SK-N-SH (cell line): ENCODE measurements at regions not wholly inside any gene's neighbourhood (a gene's known extent, or its start where the extent isn't known, plus 50 kb on each side); places are given as distances from the start of the nearest gene placed in this dataset.

Experiments
- CTCF ChIA-PET: fragments of 300-600, 350-600 bp; formaldehyde crosslinking; extraction: SDS; loops from one replicate; lab custom pipeline; 2021; lab: Yijun Ruan, JAX
- POLR2A ChIA-PET: fragments of 350-600 bp; sonication (Branson Sonifier 250); formaldehyde crosslinking; extraction: SDS; loops from one replicate; lab custom pipeline; 2020; ENCODE audit warnings: antibody characterized with exemption, inconsistent platforms; lab: Yijun Ruan, JAX
- DNase-seq: peaks from one replicate; pipeline ENCODE4 v3.0.0; 2012
- H2AFZ ChIP-seq: fragments of 200-600 bp; sonication (generic); 2 replicates; pipeline ENCODE4 v1.8.1; 2016; ENCODE audit warnings: antibody characterized with exemption, mild to moderate bottlenecking, low read depth
- H3F3A ChIP-seq: fragments of 200-600 bp; sonication (generic); replicated peaks from 2 replicates; pipeline ENCODE3; 2016; ENCODE audit warnings: antibody characterized with exemption, mild to moderate bottlenecking; ENCODE audit not compliant: insufficient read depth
- H3K27ac ChIP-seq, 2 experiments: fragments of 200-500 bp in 1 of 2; fragments of 200-600 bp in 1 of 2; sonication (Bioruptor generic) in 1 of 2; sonication (generic), shearing (Covaris generic) in 1 of 2; 2 replicates each; pipeline versions ENCODE4 v1.5.1 to v1.6.1; 2014 to 2016; ENCODE audit warnings: low read depth in 2 of 2, inconsistent platforms in 1 of 2, low read length in 1 of 2, mild to moderate bottlenecking in 1 of 2, mixed read lengths in 1 of 2
- H3K27me3 ChIP-seq: fragments of 200-600 bp; sonication (generic), shearing (Covaris generic); 2 replicates; pipeline ENCODE4 v1.6.1; 2016; ENCODE audit warnings: mixed run types; ENCODE audit not compliant: insufficient read depth
- H3K36me3 ChIP-seq, 2 experiments: fragments of 200-500 bp in 1 of 2; fragments of 200-600 bp in 1 of 2; sonication (Bioruptor generic) in 1 of 2; sonication (generic) in 1 of 2; replicated peaks in 1 of 2; 2 replicates each; pipeline versions ENCODE3 to v1.5.1; 2014 to 2016; ENCODE audit warnings: low read length in 1 of 2, mild to moderate bottlenecking in 1 of 2; ENCODE audit not compliant: insufficient read depth in 2 of 2, control insufficient read depth in 1 of 2
- H3K4me1 ChIP-seq, 2 experiments: fragments of 200-500 bp in 1 of 2; fragments of 200-600 bp in 1 of 2; sonication (Bioruptor generic) in 1 of 2; sonication (generic), shearing (Covaris generic) in 1 of 2; 2 replicates each; pipeline versions ENCODE4 v1.5.1 to v1.6.1; 2014 to 2016; ENCODE audit warnings: low read depth in 1 of 2, low read length in 1 of 2, mixed run types in 1 of 2; ENCODE audit not compliant: insufficient read depth in 2 of 2, control insufficient read depth in 1 of 2
- H3K4me2 ChIP-seq: fragments of 200-600 bp; sonication (generic), shearing (Covaris generic); 2 replicates; pipeline ENCODE4 v1.6.1; 2017; ENCODE audit warnings: mixed run types
- H3K4me3 ChIP-seq, 2 experiments: fragments of 200-500 bp in 1 of 2; fragments of 200-600 bp in 1 of 2; sonication (Bioruptor generic) in 1 of 2; sonication (generic), shearing (Covaris generic) in 1 of 2; 2 replicates each; pipeline versions ENCODE4 v1.5.1 to v1.8.1; 2014 to 2016; ENCODE audit warnings: low read depth in 2 of 2, inconsistent platforms in 1 of 2, low read length in 1 of 2, mild to moderate bottlenecking in 1 of 2, mixed read lengths in 1 of 2, moderate library complexity in 1 of 2
- H3K79me2 ChIP-seq: fragments of 200-600 bp; sonication (generic); 2 replicates; pipeline ENCODE4 v1.8.1; 2017; ENCODE audit warnings: mild to moderate bottlenecking; ENCODE audit not compliant: insufficient read depth
- H3K9ac ChIP-seq: fragments of 200-600 bp; sonication (generic); 2 replicates; pipeline ENCODE4 v1.6.1; 2017; ENCODE audit warnings: mixed run types
- H3K9me2 ChIP-seq: fragments of 200-600 bp; sonication (generic); 2 replicates; pipeline ENCODE4 v1.6.1; 2017; ENCODE audit warnings: mixed run types
- H3K9me3 ChIP-seq: fragments of 200-600 bp; sonication (generic); 2 replicates; pipeline ENCODE4 v1.6.1; 2017; ENCODE audit warnings: mixed run types, mild to moderate bottlenecking, moderate library complexity
- H4K20me1 ChIP-seq: fragments of 200-600 bp; sonication (generic); 2 replicates; pipeline ENCODE4 v1.6.1; 2017; ENCODE audit warnings: mild to moderate bottlenecking, mixed run types; ENCODE audit not compliant: insufficient read depth
- CHD2 ChIP-seq: fragments of 150-350 bp; IDR thresholded peaks from 2 replicates; pipeline ENCODE4 v1.6.1; 2018; ENCODE audit warnings: low read length; ENCODE audit not compliant: partially characterized antibody
- CTCF ChIP-seq: fragments of 200-600 bp; sonication (generic); IDR thresholded peaks from 2 replicates; pipeline ENCODE4 v1.6.1; 2017; ENCODE audit warnings: antibody characterized with exemption, mild to moderate bottlenecking, moderate library complexity
- ELF1 ChIP-seq: IDR thresholded peaks from 2 replicates; pipeline ENCODE4 v1.4.0; 2012
- EP300 ChIP-seq, 2 experiments: IDR thresholded peaks; 2 replicates each; pipeline versions ENCODE4 v1.4.0 to v1.6.1; 2012; ENCODE audit warnings: borderline replicate concordance in 1 of 2, low read depth in 1 of 2, low read length in 1 of 2
- FOXM1 ChIP-seq: IDR thresholded peaks from 2 replicates; pipeline ENCODE4 v1.4.0; 2012; ENCODE audit warnings: low read depth, mild to moderate bottlenecking
- GATA2 ChIP-seq: sonication (generic); formaldehyde crosslinking; IDR thresholded peaks from 2 replicates; pipeline ENCODE4 v1.5.0; 2020; ENCODE audit warnings: mild to moderate bottlenecking, missing genetic modification reagents
- IRF3 ChIP-seq: fragments of 150-350 bp; IDR thresholded peaks from 2 replicates; pipeline ENCODE4 v1.6.1; 2016; ENCODE audit warnings: mild to moderate bottlenecking, low read depth, low read length
- MXI1 ChIP-seq: IDR thresholded peaks from 2 replicates; pipeline ENCODE4 v1.6.1; 2012; ENCODE audit warnings: mild to moderate bottlenecking, low read depth, low read length, improper control_type of control experiment
- NFIC ChIP-seq: IDR thresholded peaks from 2 replicates; pipeline ENCODE4 v1.4.0; 2012; ENCODE audit warnings: borderline replicate concordance
- NRF1 ChIP-seq: IDR thresholded peaks from 2 replicates; pipeline ENCODE4 v1.6.1; 2012; ENCODE audit warnings: low read depth, mild to moderate bottlenecking, low read length
- PBX3 ChIP-seq: IDR thresholded peaks from 2 replicates; pipeline ENCODE4; 2012
- RCOR1 ChIP-seq: fragments of 150-350 bp; IDR thresholded peaks from 2 replicates; pipeline ENCODE4 v1.6.1; 2017; ENCODE audit warnings: antibody characterized with exemption, low read length
- RXRA ChIP-seq: IDR thresholded peaks from 2 replicates; pipeline ENCODE4 v1.4.0; 2012; ENCODE audit warnings: low read depth, mild to moderate bottlenecking, borderline replicate concordance
- SMC3 ChIP-seq: IDR thresholded peaks from 2 replicates; pipeline ENCODE4 v1.6.1; 2012; ENCODE audit warnings: low read depth, low read length, improper control_type of control experiment
- USF1 ChIP-seq: IDR thresholded peaks from 2 replicates; pipeline ENCODE4 v1.4.0; 2012; ENCODE audit warnings: low read depth, borderline replicate concordance
- YY1 ChIP-seq: IDR thresholded peaks from 2 replicates; pipeline ENCODE4 v1.4.0; 2012; ENCODE audit warnings: low read depth, mild to moderate bottlenecking
- WGBS: methylation state at CpG from one replicate; pipeline ENCODE4 v1.1.6; 2017; ENCODE audit warnings: low lambda C conversion rate; 5-methylcytosine and 5-hydroxymethylcytosine counted together

GRCh38 chr17:51373489-51374152 is 113.3 kb downstream of the UTP18 start:
- H3K9me3 ChIP-seq: no peaks in the 10 kb centered on the region
- no peaks in the 10 kb centered on the region for H3K36me3 ChIP-seq
- H3F3A ChIP-seq: no peaks in the 10 kb centered on the region
- no peak overlapping the region for H3K9ac ChIP-seq
- H3K4me2 ChIP-seq: no peak overlapping the region
- POLR2A ChIA-PET: no interaction called here
- CTCF ChIA-PET: interaction anchor here (0.5 to 4.1 kb wide), 9 partner anchors 9 to 1211 kb away, joined by 3 to 64 read pairs (median 4); no protein-coding TSS in a partner anchor
- no peaks in the 10 kb centered on the region for H4K20me1 ChIP-seq
- peaks cover 0 to 16% of the 10 kb centered on the region in 2 experiments; a peak in 1 of 4 replicates for H3K4me1 ChIP-seq
- no peak for DNase-seq
- H2AFZ ChIP-seq: no peak overlapping the region
- no peaks in the 10 kb centered on the region for H3K79me2 ChIP-seq
- no peak overlapping the region for H3K27ac ChIP-seq
- no peak overlapping the region for H3K4me3 ChIP-seq
- H3K27me3 ChIP-seq: no peaks in the 10 kb centered on the region
- 61% methylated on average over 4 of the region's 4 CpGs for WGBS
- no peaks in the 10 kb centered on the region for H3K9me2 ChIP-seq
- TF ChIP-seq FOXM1 (no peak), GATA2 (CRISPR knock-in tag) (no peak), IRF3 (no peak), RXRA (no peak), NFIC (no peak), ELF1 (no peak)

- H4K20me1 ChIP-seq: no peaks in the 10 kb centered on the region
- POLR2A ChIA-PET: no interaction called here
- H2AFZ ChIP-seq: no peak overlapping the region
- no peaks in the 10 kb centered on the region for H3K36me3 ChIP-seq
- H3K9me2 ChIP-seq: no peaks in the 10 kb centered on the region
- CTCF ChIA-PET: interaction anchor here (0.5 to 4.1 kb wide), 10 partner anchors 8 to 1211 kb away, joined by 3 to 64 read pairs (median 4); no protein-coding TSS in a partner anchor
- no peak overlapping the region for H3K4me2 ChIP-seq
- TF ChIP-seq SMC3: no peak
- no peak for TF ChIP-seq CHD2
- TF ChIP-seq IRF3: no peak
- TF ChIP-seq RCOR1: no peak
- TF ChIP-seq CTCF: no peak
- TF ChIP-seq MXI1: no peak
- TF ChIP-seq USF1: no peak
- TF ChIP-seq YY1: no peak
- no peak for TF ChIP-seq ELF1
- TF ChIP-seq EP300 (IDR thresholded peaks at IDR 0.05; ENCODE audit: borderline replicate concordance in 1 of 2, low read depth in 1 of 2, low read length in 1 of 2): no peak
- TF ChIP-seq NRF1: no peak
- no peak for TF ChIP-seq PBX3
- peaks cover 0 to 16% of the 10 kb centered on the region in 2 experiments; a peak in 1 of 4 replicates for H3K4me1 ChIP-seq
- H3K9me3 ChIP-seq: no peaks in the 10 kb centered on the region
- no peaks in the 10 kb centered on the region for H3F3A ChIP-seq
- 58% methylated on average over 4 of the region's 4 CpGs for WGBS
- no peak overlapping the region for H3K4me3 ChIP-seq
- no peaks in the 10 kb centered on the region for H3K27me3 ChIP-seq
- H3K27ac ChIP-seq: no peak overlapping the region
- H3K9ac ChIP-seq: no peak overlapping the region
- no peaks in the 10 kb centered on the region for H3K79me2 ChIP-seq
- no peak for DNase-seq
These were observed 113.9 kb downstream of the UTP18 start for GRCh38 chr17:51374209-51374608.
